SU-DHL-6 (cell line): ENCODE measurements at regions not wholly inside any gene's neighbourhood (a gene's known extent, or its start where the extent isn't known, plus 50 kb on each side); places are given as distances from the start of the nearest gene placed in this dataset.

Source experiments
- H2AFZ ChIP-seq: fragments of 200-600 bp; sonication (generic); 2 replicates; pipeline ENCODE4 v1.6.1; 2014; ENCODE audit warnings: low read depth, mild to moderate bottlenecking, moderate library complexity, mixed read lengths, antibody characterized with exemption, low read length; ENCODE audit not compliant: severe bottlenecking
- H3F3A ChIP-seq: fragments of 200-600 bp; shearing (Covaris generic); 2 replicates; pipeline ENCODE4 v1.6.0; 2016; ENCODE audit warnings: antibody characterized with exemption, mild to moderate bottlenecking; ENCODE audit not compliant: insufficient read depth
- H3K27ac ChIP-seq: fragments of 200-600 bp; sonication (generic); 2 replicates; pipeline ENCODE4 v1.5.1; 2016; ENCODE audit warnings: low read depth, mild to moderate bottlenecking, low read length, moderate library complexity, mixed read lengths
- H3K27me3 ChIP-seq: fragments of 200-600 bp; sonication (generic), shearing (Covaris generic); 2 replicates; pipeline ENCODE4 v1.6.0; 2014; ENCODE audit warnings: mild to moderate bottlenecking, low read length
- H3K36me3 ChIP-seq: fragments of 200-600 bp; sonication (generic); 2 replicates; pipeline ENCODE4 v1.6.1; 2014; ENCODE audit warnings: mild to moderate bottlenecking, low read length, mixed read lengths
- H3K4me2 ChIP-seq: fragments of 300-600, 200-600 bp; shearing (Covaris generic), sonication (generic); 2 replicates; pipeline ENCODE4 v1.6.0; 2014; ENCODE audit warnings: low read length, low read depth, mild to moderate bottlenecking; ENCODE audit not compliant: poor library complexity, severe bottlenecking
- H3K4me3 ChIP-seq: fragments of 200-600 bp; sonication (generic); 2 replicates; pipeline ENCODE4 v1.5.1; 2014; ENCODE audit warnings: antibody characterized with exemption, low read length, mild to moderate bottlenecking, mixed read lengths; ENCODE audit not compliant: insufficient read depth, poor library complexity, severe bottlenecking
- H3K79me2 ChIP-seq: fragments of 200-600 bp; sonication (generic); 2 replicates; pipeline ENCODE4 v1.6.1; 2014; ENCODE audit warnings: mild to moderate bottlenecking, low read length, moderate library complexity; ENCODE audit not compliant: insufficient read depth
- H3K9ac ChIP-seq: fragments of 200-600 bp; sonication (generic); 2 replicates; pipeline ENCODE4 v1.7.0; 2014; ENCODE audit warnings: mild to moderate bottlenecking, low read length
- H3K9me2 ChIP-seq: fragments of 200-600 bp; sonication (generic); replicated peaks from 2 replicates; pipeline ENCODE4 v1.6.1; 2014; ENCODE audit warnings: low read length; ENCODE audit not compliant: insufficient read depth
- H3K9me3 ChIP-seq: fragments of 200-600 bp; sonication (generic); 2 replicates; pipeline ENCODE4 v1.6.1; 2014; ENCODE audit warnings: low read length, mixed read lengths; ENCODE audit not compliant: insufficient read depth
- H4K20me1 ChIP-seq: fragments of 200-600 bp; sonication (generic); 2 replicates; pipeline ENCODE4 v1.6.1; 2014; ENCODE audit warnings: low read depth, mild to moderate bottlenecking, antibody characterized with exemption, low read length, moderate library complexity, mixed read lengths
- CTCF ChIP-seq: fragments of 200-600 bp; sonication (generic); IDR thresholded peaks from one replicate; pipeline ENCODE4 v1.5.1; 2017; ENCODE audit warnings: antibody characterized with exemption, mild to moderate bottlenecking, low read length, moderate library complexity; ENCODE audit not compliant: insufficient read depth, poor library complexity, severe bottlenecking
- EZH2phosphoT487 ChIP-seq: fragments of 200-600 bp; sonication (generic), shearing (Covaris generic); conservative IDR thresholded peaks from 2 replicates; pipeline ENCODE4 v1.6.1; 2018; ENCODE audit warnings: mild to moderate bottlenecking, antibody characterized with exemption, low read length, moderate library complexity, mixed read lengths

- Histone ChIP-seq H3K27me3 (no peaks in the 10 kb centered on the region; the same call in 1 of the 2 replicates), H3K4me3 (no peak overlapping the region), H2AFZ (no peak overlapping the region), H4K20me1 (no peaks in the 10 kb centered on the region), H3K36me3 (no peaks in the 10 kb centered on the region), H3K9ac (no peak overlapping the region), H3K9me3 (no peaks in the 10 kb centered on the region), H3K27ac (no peak overlapping the region), H3K4me2 (no peak overlapping the region), H3K79me2 (no peaks in the 10 kb centered on the region), H3K9me2 (no peaks in the 10 kb centered on the region), H3F3A (no peaks in the 10 kb centered on the region)
- TF ChIP-seq EZH2phosphoT487 (no peak), CTCF (no peak)
Measured at GRCh38 chr7:18103436-18104218, 76.0 kb upstream of the PRPS1L1 start.

DNA sequence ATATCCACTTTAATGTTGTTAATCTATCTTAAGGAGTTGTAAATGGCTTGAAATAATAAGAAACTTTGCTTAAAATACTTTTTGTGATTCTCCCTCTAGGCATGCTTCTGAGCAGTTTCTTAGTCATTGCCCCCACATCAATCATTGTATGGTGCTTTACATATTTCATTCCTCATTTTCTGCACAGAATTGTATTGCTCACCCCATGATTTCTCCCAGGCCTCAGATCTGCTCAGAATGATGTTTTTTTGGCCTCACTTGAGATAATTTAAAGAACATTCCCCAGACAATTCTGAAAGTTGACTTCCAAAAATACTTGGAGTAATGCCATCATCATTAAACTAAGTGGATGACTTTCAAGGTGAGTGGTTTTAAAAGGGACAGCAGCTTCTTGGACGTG lies 82.1 kb upstream of the PRPS1L1 start:
- Histone ChIP-seq H3K4me2 (no peak overlapping the region), H3K27me3 (no peaks in the 10 kb centered on the region), H3F3A (no peaks in the 10 kb centered on the region), H3K36me3 (no peaks in the 10 kb centered on the region), H3K27ac (no peak overlapping the region), H3K9ac (no peak overlapping the region), H2AFZ (no peak overlapping the region), H4K20me1 (no peaks in the 10 kb centered on the region), H3K4me3 (no peak overlapping the region), H3K9me3 (no peaks in the 10 kb centered on the region), H3K79me2 (no peaks in the 10 kb centered on the region), H3K9me2 (no peaks in the 10 kb centered on the region)
- TF ChIP-seq CTCF (no peak), EZH2phosphoT487 (no peak)

DNA sequence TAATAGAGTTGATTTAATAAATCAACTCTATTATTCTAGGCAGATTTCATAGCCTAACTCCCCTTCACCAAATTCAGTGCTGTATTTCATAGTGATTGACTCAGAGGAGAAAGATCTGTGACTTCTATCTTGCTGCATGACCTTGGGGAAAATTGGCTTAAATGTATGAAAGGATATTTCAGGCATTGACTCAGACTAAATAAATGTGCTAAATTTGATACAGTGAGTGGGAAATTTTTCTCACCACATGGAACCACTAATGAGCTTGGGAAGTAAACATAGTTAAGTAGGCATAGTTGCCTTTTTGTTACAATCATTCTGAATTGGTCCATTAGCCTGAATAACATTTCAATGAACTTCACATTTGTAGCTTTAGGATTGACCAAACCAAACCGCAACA lies 89.0 kb upstream of the PRPS1L1 start:
- no peak for TF ChIP-seq CTCF
- TF ChIP-seq EZH2phosphoT487 = no peak
- no peaks in the 10 kb centered on the region for H3K27me3 ChIP-seq
- H3K79me2 ChIP-seq = no peaks in the 10 kb centered on the region
- H3K27ac ChIP-seq = no peak overlapping the region
- no peak overlapping the region for H2AFZ ChIP-seq
- no peaks in the 10 kb centered on the region for H3K9me2 ChIP-seq
- no peaks in the 10 kb centered on the region for H3F3A ChIP-seq
- H3K9me3 ChIP-seq = no peaks in the 10 kb centered on the region
- H3K36me3 ChIP-seq = no peaks in the 10 kb centered on the region
- no peak overlapping the region for H3K4me2 ChIP-seq
- H4K20me1 ChIP-seq = no peaks in the 10 kb centered on the region
- H3K4me3 ChIP-seq = no peak overlapping the region
- H3K9ac ChIP-seq = no peak overlapping the region
